Germinal center (tissue), 1 donor: ENCODE measurements at regions not wholly inside any gene's neighbourhood (a gene's known extent, or its start where the extent isn't known, plus 50 kb on each side); places are given as distances from the start of the nearest gene placed in this dataset.

ENCODE experiments used
- DNase-seq: peaks from one replicate; pipeline ENCODE4 v3.0.0; 2012; ENCODE audit warnings: mixed read lengths, low spot score

DNA sequence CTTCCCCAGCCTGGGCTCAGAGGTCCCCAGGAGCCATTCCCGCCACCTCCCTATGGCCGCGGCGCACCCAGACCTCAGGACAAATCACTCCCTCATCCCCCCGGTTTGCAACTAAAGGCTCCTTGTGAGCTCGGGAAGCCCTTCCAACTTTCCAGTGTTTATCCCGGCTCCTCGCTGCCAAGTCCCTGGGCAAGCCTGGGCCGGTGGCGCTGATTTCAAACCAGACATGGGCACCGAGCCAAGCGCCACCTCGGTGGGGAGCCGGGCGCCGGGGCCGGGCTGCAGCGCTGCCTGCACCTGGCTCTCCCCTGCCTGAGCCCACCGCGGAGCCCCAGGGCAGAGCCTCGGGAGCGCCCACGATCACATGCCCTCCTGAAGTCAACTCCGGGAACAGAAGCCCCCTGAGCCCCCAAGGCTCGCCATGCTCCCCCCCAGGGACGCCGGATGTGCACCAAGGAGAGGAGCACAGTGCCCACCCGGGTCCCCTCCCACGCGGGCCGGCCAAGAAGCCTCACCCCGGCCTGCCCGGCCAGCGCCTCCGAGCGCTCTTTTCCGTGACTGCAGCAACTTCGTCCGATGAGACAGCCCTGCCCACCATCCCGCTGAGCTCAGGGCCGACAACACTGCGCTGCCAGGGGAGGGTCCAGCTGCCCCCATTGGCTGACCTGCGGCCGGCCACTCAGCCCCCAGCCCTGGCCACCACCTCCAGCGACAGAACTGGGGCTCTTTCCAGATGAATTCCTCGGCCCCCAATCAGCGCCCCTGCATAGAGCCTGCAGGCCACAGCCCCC is 50.0 kb downstream of the NCOR2 start:
- DNase-seq, result no peak

DNA sequence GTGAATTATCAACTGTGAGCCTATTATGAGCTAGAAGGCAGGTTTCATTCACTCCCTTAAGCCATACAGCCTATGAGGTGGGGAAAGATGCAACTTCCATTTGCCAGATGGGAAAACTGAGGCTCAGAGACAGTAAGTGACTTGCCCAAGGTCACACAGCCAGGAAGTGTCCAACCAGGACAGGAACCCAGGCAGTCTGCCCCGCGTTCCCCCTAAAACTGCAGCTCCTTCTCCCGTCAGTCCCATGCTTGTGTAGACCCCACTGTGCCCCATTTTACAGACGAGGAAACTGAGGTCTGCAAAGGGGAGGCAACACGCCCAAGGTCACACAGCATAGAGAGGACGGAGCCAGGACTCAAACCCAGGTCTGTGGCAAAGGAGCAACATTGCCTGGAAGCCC is 50.6 kb downstream of the NCOR2 start:
- no peak for DNase-seq

DNA sequence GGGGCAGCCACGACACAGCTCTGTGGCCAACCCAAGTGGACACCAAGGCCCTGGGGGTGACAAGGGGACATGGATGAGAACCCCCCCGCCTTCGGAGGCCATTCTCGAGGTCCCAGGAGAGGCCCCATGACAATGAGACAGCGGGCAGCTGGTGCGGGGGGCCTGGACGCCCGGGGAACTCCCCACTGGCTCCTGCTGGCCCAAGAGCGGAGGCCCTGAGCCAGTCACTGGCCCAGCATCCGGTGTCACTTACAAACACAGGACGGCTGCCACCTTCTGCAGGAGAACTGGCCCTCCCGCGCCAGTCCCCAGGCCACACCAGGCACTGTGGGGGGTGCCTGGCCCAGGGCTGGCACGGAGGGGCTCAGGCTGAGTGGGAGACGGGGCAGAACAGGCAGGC is 51.4 kb downstream of the NCOR2 start:
- no peak for DNase-seq

DNA sequence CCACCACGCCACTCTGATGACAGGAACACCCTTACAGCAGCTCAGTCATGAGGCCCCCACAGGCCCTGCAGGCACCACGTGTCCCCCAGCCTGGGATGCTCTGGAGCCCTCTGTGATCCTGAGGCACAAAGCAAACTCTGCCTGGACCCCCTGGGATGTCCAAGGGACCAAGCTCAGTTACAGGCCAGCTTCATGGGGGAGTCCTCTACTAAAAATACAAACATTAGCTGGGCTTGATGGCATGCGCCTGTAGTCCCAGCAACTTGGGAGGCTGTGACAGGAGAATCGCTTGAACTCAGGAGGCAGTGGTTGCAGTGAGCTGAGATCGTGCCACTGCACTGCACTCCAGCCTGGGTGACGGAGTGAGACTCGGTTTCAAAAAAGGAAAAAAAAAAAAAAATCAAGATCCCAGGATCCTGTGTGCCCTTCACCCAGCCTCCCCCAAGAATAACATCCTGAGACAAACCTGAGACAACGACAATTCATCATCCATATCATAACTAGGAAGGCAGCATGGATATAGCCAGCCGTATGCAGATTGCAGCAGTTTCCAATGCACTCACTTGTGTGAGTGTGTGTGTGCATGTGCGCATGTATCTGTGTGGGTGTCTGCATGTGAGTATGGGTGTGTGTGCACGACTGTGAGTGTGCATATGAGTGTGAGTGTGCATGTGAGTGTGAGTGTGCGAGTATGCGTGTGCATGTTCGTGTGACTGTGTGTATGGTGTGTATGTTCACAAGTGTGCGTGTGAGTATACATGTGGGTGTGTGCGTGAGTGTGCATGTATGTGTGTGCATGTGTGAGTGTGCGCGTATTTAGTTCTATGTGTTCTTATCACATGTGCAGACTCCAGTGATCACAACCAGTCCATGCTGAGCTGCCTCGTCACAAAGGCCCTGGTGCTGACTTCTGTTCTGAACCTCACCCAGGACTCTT is 52.1 kb downstream of the NCOR2 start:
- no peak for DNase-seq

DNA sequence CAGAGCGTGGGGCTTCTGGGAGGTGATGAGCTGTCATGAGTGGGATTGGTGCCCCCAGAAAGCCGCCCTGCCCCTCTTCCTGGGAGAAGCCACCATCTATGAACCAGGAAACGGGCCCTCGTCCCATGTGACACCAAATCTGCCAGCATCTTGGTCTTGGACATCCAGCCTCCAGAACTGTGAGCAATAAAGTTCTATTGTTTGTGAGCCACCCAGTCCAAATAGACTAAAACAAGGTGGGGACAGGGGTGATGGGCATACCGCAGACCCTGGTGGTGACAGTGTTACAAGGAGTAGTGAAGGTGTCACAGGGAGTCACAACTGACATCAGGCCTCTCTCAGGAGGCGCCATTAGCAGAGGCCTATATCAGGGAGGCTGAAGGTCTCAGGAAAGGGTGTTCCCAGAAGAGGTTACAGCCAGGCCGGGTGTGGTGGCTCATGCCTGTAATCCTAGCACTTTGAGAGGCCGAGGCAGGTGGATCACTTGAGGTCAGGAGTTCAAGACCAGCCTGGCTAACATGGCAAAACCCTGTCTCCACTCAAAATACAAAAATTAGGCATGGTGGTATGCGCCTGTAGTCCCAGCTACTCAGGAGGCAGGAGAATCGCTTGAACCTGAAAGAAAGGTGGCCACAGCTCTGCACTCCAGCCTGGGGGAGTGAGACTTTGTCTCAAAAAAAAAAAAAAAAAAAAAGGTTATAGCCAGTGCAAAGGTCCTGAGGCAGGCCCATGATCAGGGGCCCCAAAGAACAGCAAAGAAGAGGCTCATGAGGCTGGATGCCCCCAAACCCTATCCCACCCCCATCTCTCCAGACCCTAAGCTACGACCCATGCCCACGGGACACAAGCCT is 53.0 kb downstream of the NCOR2 start:
- no peak for DNase-seq

DNA sequence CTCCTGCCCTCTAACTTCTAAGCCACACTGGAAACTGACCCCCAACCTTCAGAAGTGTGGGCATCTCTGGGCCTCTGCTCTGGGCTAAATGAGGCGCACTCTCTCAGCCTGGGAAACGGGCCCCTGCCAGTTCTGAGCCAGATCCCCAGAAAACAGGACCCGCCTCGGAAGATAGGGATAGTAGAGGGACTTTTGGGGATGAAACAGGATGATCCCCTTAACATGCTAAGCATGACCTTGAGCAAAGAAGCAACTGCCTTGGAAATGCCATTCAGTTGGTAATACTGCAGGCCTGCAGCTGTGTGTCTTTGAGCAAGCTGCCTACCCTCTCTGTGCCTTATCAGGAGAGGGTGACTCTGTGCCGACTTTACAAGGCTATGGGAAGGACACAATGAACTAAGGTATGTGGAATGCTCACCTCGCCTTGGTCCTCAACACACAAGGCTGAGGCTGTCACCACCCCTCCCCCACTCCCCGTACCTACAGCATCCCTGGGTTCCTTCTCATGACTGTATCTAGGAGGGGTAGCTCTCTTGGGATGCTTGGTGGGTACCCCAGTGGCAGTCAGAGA is 54.0 kb downstream of the NCOR2 start:
- no peak for DNase-seq

DNA sequence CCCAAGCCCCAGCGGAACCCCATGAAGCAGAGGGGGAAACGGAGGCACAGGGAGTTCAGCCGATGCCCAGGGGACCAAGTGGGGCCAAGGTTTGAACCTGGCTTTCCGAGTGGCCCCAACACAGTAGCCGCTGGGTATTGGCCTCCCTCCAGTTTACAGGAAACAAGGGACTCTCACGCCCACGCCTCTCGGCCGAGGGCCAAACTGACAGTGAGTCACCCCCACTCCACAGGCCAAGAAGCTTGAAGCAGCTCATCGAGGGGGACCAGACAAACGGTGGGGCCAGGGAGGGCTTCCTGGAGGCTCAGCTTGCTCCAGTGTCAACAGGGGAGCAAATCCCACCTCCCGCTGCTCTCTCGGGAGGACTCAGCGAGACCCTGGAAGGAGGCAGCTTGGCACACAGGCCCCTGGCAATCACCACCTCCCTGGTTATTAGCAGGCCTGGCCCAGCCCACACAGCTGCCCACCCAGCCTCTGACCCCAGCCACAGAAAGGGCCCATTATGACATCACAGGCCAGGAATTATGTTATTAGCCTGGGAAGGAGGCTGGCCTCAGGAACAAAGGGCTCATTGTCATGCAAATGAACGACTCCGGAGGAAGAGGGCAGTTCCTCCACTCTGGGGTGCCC is 54.6 kb downstream of the NCOR2 start:
- no peak for DNase-seq

DNA sequence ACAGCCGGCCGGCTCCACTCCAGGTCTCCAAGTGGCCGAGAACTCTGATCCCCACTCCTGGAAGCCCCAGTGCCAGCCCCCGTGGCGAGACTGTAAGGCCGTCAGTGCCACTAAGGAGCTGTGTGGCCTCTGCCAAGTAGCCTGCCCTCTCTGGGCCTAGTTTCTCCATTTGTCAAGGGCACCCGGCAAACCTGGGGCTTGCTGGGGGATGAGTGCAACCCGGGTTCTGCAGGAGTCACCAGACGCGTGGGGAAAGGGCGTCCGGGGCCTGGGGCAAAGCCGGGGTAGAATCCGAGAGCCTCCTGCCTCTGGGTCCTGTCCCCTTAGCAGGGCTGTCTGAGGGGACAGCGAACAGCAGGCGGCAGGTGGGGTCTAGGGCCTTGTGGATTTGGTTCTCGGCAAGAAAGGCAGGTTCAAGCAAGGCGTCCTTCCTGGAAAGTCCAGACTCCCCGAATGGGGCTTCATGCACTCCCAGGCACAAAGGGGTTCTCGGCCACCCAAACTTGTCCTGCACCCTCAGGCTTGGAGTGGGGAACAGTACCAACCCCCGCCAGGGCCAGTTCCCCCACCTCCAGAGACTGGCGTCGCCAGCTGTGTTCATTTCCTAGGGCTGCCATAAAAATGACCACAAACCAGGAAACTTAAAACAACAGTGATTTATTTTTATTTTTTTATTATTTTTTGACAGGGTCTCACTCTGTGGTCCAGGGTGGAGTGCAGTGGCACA is 56.0 kb downstream of the NCOR2 start:
- no peak for DNase-seq

DNA sequence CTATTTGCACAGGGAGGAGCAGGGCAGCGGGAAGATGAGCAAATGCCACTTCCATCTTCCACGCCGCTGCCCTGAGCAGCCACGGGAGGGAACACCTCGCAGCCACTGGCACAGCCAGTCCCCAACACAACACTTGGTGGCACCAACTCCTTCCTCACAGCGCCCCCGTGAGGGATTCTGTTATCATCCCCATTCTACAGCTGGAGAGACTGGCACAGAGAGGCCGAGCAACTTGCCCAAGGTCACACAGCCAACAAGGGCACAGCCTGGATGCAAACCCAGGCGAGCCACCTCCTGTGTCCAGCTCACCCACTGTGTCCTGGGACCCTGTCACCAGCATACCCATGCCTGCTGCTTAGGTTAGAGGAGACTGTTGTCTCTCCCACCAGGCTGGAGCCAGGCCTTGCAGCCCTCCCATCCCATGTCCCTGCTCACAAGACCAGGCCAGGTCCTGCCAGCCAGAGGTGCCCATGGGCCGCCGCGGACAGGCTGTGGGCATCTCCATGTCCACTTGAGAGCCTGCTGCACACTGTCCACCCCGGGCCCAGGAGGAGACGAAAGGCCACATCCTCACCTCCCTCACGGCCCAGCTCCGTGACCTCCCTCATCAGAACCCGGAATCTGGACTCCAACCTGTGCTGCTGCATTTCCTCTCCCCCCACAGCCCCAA is 57.0 kb downstream of the NCOR2 start:
- DNase-seq, result no peak

DNA sequence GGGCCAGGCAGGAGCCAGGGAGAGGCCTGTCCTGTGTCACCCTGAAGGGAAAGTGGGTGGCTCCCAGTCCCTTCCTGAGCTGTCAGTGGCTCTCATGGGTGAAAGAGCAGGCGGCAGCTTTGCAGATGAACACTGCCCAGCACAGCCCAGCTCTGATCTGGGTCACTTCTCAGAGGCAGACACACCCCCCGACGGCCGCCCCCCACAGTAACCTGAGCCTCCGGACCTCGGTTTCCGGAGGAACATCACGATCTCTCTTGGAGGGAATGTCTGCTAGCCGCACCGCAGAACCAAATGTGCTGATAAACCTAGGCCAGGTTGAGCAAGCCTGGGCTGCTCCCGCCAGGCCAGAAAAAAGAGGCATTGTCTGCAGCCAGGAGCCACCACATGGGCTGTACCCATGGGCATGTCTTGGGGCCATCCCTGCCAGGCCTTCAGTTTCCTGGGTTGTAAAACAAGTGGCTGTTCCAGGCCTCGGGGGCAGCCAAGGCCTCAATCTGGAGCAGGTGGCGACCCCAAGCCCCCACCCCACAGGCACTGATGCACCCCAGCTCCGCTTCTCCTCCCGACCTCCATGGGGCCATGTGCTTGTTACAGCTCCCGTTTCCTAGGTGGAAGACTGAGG is 57.6 kb downstream of the NCOR2 start:
- no peak for DNase-seq

DNA sequence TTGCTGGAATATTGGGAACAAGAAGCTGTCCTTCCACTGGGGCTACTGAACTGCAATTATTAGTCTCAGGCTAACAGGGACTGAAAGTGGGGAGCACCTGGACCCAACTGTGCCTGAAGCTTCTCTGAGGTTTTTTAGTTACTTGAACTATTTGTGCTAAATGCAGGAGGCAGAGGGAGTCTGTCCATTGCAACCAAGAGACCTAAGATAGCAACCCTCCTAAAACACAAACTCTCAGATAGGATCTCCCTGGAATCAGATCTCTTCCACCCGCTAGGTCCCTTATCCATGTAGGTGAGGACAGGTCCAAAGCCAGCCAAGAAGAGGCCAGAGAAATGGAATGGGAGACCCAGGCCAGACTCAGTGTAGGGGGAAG is 58.1 kb downstream of the NCOR2 start:
- no peak for DNase-seq

DNA sequence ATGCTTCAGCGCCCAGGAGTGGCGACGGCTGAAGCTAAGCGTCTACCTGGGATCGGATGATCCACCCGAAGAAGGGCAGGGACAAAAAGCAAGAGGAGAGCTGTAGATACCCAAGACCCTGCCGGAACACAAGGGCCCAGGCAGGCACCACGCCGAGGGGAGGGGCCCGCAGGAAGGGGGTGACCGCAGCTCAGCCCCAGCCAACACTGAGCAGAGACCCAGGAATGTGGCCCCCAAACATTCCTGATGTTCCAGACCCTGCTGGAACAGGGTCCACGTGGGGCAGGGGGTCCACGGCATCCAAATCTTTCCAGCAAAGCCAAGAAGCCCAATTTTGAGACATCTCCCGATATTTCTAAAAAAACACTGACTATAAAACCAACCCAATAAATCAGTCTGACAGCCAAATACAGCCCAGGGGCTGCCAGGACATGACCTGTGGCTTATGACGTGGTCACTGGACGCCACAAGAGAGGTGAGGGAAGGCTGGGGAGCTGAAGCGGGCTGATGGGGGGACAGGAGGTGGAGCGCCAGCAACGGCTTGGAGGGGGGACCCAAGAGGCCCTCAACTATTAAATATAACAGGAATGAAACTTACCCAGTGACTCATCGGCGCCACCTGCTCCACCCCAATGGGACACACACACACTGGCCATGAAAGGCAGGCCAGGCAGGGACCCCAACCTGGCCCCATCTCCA is 58.9 kb downstream of the NCOR2 start:
- no peak for DNase-seq

DNA sequence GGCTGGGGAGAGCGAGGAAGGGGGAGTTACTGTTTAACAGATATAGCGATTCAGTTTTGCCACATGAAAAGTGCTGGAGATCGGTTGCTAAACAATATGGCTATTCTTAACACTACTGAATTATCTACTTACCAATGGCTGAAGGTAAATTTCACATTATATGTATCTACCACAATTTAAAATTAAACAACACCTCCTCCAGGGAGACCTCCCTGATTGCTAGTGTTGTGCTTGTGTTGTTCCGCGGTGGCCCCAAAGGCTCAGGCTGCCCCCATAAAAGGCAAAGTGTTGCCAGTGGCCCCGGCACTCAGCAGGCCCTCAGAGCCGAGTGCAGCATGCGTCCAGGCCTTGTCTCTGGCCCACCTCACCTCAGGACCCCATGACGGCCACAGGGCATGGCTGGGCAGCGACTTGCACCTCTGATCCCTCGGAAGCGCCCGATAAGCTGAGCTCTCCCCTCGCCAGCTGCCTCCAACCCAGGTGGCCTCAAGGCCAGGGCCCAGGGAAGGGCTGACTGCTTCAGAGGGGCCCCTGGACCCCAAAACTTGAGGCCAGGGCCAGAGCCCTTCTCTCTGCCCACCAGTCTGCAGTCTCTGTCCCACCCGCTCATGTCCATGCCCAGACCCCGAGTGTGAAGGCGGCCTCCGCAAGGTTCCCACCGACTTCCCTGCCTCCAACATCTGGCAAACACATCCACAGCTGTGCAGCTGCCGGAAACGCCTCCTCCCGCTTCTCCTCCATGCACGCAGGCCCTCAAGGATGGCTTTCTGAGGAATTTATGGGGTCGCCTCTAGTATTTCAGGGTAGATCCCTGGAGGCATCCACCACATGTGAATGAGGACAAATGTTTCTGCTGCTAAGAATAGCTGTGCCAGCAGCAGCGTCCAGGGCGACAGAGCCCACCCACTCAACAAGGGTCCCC is 60.0 kb downstream of the NCOR2 start:
- no peak for DNase-seq

DNA sequence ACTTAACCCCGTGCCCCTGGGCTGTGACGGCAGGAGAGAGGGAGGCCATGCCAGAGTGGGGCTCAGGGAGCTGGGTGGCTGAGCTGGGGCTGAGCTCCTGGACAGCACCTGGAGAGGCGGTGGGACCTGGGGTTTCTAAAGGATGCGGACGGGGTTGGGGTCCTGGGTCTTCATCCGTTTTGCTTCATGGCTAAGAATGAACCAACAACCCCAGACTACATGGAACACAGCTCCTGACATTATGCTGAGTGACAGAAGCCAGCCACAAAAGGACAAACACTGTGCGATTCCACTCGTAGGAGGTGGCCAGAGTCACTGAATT is 60.6 kb downstream of the NCOR2 start:
- no peak for DNase-seq

DNA sequence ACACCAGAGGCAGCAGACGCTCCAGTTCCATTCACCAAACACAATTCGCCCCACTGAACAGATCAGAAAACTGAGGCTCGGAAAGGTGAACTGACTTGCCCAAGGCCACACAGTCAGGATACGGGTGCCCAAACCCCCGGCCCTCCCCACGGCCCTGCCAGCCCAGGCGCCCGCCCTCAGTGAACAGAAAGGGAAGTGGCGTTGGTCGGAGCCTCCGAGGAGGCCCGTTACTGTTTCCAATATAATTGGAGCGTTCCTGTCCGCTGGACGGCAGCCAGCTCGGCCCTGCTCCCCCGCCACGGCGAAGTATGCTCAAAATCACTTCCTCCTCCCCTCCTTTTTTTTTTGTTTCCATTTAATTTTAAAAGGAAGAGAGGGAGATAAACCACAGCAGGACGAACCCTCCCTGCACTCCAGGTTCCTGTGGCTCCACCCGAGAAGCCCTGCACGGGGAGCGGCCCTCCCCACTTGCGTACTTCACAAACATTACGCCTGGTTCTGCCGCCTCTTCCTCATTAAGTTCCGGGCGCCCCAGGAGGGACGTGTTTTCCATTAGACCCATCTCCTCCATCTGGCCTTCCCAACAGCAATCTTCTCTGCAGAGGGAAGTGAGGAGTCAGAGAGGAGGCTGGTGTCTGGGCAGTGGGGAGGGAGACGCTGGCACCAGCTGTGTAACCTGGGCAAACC is 61.1 kb downstream of the NCOR2 start:
- no peak for DNase-seq

DNA sequence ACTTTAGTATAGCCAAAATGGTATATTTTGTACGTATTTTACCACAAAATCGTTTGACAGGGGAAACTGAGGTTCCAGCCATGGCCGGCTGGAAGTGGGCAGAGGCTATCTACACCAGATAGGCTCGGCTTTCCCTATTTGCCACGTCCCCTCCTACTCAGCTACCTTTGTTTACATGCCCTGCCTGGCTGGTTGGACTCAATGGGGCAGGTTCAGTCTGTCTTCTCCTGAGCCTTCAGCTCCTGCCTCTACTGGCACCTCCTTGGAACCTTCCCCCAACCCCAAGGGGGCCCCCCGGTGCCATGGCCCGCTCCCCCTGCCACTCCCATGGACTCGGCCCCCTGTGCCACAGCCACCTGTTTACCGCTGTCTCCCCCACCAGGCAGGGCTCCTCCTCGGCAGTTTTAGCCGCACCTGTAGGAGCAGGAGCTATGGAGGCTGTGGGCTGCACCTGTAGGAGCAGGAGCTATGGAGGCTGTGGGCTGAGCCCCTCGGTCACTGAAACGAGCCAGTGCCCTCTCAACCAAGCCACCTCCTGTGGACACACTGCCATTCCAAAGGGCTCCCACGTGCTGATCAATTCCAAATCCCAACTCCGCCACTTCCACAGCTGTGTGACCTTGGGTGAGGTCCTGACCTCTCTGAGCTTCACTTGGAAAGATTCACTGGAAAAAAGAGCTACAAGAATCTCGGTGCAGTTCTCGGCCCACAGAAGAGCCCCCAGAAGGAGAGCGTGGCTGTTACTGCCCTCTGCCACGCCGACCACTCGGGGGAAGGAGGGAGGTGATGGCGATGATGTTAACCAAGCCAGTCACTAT is 62.2 kb downstream of the NCOR2 start:
- no peak for DNase-seq
